ENCODE measurements at regions not wholly inside any gene's neighbourhood (a gene's known extent, or its start where the extent isn't known, plus 50 kb on each side); places are given as distances from the start of the nearest gene placed in this dataset.

GRCh38 chr4:81796790-81797528, 325.3 kb upstream of the RASGEF1B start:
- H3K4me3 Mint-ChIP-seq = no peak overlapping the region
- H3K9me3 Mint-ChIP-seq = peaks cover 19% of the 10 kb centered on the region
- H3K27me3 Mint-ChIP-seq (ENCODE audit: low read depth) = peaks cover 8% of the 10 kb centered on the region
- H3K4me1 Mint-ChIP-seq = no peaks in the 10 kb centered on the region
- no peaks in the 10 kb centered on the region for H3K36me3 Mint-ChIP-seq
- no peak overlapping the region for H3K27ac Mint-ChIP-seq
- TF ChIP-seq CTCF (IDR thresholded peaks at IDR 0.05; ENCODE audit: unreplicated experiment) = no peak
- no peak for DNase-seq (ENCODE audit: low spot score in 2 of 2, unreplicated experiment in 2 of 2)

GRCh38 chr4:81792521-81792920, 320.8 kb upstream of the RASGEF1B start:
- no peaks in the 10 kb centered on the region for H3K36me3 Mint-ChIP-seq
- no peak for DNase-seq (ENCODE audit: low spot score in 2 of 2, unreplicated experiment in 2 of 2)
- H3K9me3 Mint-ChIP-seq = peaks cover 11% of the 10 kb centered on the region
- peaks cover 7% of the 10 kb centered on the region for H3K4me1 Mint-ChIP-seq
- H3K27ac Mint-ChIP-seq = no peak overlapping the region
- TF ChIP-seq CTCF (IDR thresholded peaks at IDR 0.05; ENCODE audit: unreplicated experiment) = no peak
- no peak overlapping the region for H3K4me3 Mint-ChIP-seq
- H3K27me3 Mint-ChIP-seq (ENCODE audit: low read depth) = peaks cover 8% of the 10 kb centered on the region

GRCh38 chr4:81790477-81790876, 318.8 kb upstream of the RASGEF1B start:
- H3K9me3 Mint-ChIP-seq = peaks cover 4% of the 10 kb centered on the region

GRCh38 chr4:81789741-81790399, 318.2 kb upstream of the RASGEF1B start:
- no peak for DNase-seq (ENCODE audit: low spot score in 2 of 2, unreplicated experiment in 2 of 2)
- no peak overlapping the region for H3K27ac Mint-ChIP-seq
- H3K9me3 Mint-ChIP-seq = peaks cover 4% of the 10 kb centered on the region
- peaks cover 27% of the 10 kb centered on the region for H3K4me1 Mint-ChIP-seq
- H3K27me3 Mint-ChIP-seq (ENCODE audit: low read depth) = no peaks in the 10 kb centered on the region
- TF ChIP-seq CTCF (IDR thresholded peaks at IDR 0.05; ENCODE audit: unreplicated experiment) = no peak
- H3K36me3 Mint-ChIP-seq = no peaks in the 10 kb centered on the region
- no peak overlapping the region for H3K4me3 Mint-ChIP-seq

More at GRCh38 chr4:81790477-81790876, 318.8 kb upstream of the RASGEF1B start:
- H3K36me3 Mint-ChIP-seq = no peaks in the 10 kb centered on the region
- peaks cover 27% of the 10 kb centered on the region for H3K4me1 Mint-ChIP-seq
- no peaks in the 10 kb centered on the region for H3K27me3 Mint-ChIP-seq (ENCODE audit: low read depth)
- DNase-seq (ENCODE audit: low spot score in 2 of 2, unreplicated experiment in 2 of 2) = no peak
- H3K4me3 Mint-ChIP-seq = no peak overlapping the region
- no peak for TF ChIP-seq CTCF (IDR thresholded peaks at IDR 0.05; ENCODE audit: unreplicated experiment)
- no peak overlapping the region for H3K27ac Mint-ChIP-seq

GRCh38 chr4:81789158-81789557, 317.5 kb upstream of the RASGEF1B start:
- H3K27ac Mint-ChIP-seq = no peak overlapping the region
- no peaks in the 10 kb centered on the region for H3K36me3 Mint-ChIP-seq
- H3K4me1 Mint-ChIP-seq = peaks cover 31% of the 10 kb centered on the region
- H3K9me3 Mint-ChIP-seq = peaks cover 4% of the 10 kb centered on the region
- H3K27me3 Mint-ChIP-seq (ENCODE audit: low read depth) = no peaks in the 10 kb centered on the region
- TF ChIP-seq CTCF (IDR thresholded peaks at IDR 0.05; ENCODE audit: unreplicated experiment) = no peak
- DNase-seq (ENCODE audit: low spot score in 2 of 2, unreplicated experiment in 2 of 2) = no peak
- no peak overlapping the region for H3K4me3 Mint-ChIP-seq
